ENCODE measurements at regions not wholly inside any gene's neighbourhood (a gene's known extent, or its start where the extent isn't known, plus 50 kb on each side); places are given as distances from the start of the nearest gene placed in this dataset.
"Not testable (repeated sequence)": the region's sequence is repeated elsewhere in the genome, so short reads cannot be mapped to it uniquely, and the experiment has no call there.

- DNase-seq (ENCODE audit: low read depth in 2 of 2) = not testable (repeated sequence)
Observed at GRCh38 chr6:27773542-27774263, 138.5 kb downstream of the OR2B2 start.

DNA sequence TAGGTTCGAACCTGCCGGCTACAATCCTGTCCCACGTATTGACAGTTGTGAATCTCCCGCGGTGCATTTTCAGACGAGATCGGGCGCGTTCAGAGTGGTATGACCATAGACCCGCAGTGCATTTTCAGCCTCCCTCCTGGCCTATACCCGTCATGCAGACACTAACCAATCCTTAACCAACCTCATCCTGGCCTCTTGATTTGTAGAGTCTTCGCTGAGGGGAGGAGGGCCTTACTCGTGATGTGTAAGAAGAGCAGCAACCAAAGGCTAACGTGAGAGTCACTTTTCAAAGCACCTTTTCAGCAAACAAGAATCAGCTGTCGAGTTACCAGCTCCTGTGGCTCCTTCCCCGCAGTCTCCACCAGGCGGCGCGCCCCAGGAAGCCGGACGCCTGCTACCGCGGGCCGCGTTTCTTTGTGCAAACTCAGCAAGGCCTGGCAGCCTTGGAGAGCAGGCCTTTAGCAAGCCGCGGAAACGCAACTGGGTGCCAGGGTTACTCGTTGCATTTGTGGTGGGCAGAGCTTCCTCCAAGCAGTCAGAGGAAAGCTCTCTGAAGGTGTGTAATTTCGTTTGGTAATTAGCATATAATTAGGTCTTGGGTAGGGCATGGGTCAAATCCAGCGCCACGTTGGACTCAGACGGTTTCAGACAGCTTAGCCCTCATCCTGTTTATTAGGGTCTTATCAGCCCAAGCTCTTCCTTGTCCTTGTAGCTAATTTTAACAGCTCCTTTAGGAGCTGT lies 139.8 kb downstream of the OR2B2 start:
- DNase-seq (ENCODE audit: low read depth in 2 of 2) = peak; percentile 73 to 78

GRCh38 chr6:27771235-27771634 lies 141.0 kb downstream of the OR2B2 start:
- DNase-seq (ENCODE audit: low read depth in 2 of 2) = no peak

- DNase-seq (ENCODE audit: low read depth in 2 of 2) = no peak
Observed at GRCh38 chr6:27770724-27771123, 141.5 kb downstream of the OR2B2 start.

- no peak for DNase-seq (ENCODE audit: low read depth in 2 of 2)
Observed at GRCh38 chr6:27768556-27768955, 143.6 kb downstream of the OR2B2 start.

- no peak for DNase-seq (ENCODE audit: low read depth in 2 of 2)
Observed at GRCh38 chr6:27767851-27768250, 144.3 kb downstream of the OR2B2 start.

DNA sequence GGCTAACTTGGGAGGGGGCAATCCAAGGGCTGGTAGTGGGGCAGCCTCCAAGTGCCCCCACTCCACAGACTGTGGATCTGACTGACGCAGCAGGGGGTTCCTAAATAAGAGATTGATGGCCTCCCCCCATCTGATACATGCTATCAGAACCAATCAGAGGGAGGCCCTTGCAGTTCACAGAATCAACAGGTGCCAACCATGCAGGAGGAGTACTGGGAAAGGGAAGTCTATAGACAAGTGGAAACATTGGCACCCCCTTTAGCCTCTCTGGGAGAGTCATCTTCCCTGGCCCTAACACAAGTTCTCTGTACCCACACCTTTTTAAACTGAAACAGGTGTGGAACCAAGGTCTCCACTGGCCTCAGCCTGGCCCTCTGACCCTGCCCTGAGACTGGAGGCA lies 145.8 kb downstream of the OR2B2 start:
- no peak for DNase-seq (ENCODE audit: low read depth in 2 of 2)

GRCh38 chr6:27765028-27765590 lies 147.1 kb downstream of the OR2B2 start:
- no peak for DNase-seq (ENCODE audit: low read depth in 2 of 2)

GRCh38 chr6:27761391-27761790 lies 150.8 kb downstream of the OR2B2 start:
- DNase-seq (ENCODE audit: low read depth in 2 of 2) = no peak

DNA sequence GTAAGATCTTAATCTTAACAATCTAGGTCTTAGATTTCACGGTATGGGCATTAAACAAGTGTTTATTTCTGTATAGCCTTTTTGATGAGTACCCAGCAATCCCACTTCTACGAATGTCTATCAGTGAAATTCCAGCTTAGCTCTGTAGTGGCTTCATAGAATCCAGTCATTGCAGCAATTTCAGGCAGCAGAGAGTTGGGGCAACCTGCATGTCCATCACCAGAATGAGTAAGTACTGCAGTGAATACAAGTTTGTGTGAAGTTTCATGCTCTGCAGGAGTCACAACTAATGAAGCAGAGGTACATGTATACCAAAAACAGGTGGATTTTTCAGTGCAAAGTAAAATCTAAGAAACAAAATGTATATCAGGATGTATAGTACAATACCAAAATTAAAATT lies 151.7 kb downstream of the OR2B2 start:
- DNase-seq (ENCODE audit: low read depth in 2 of 2) = no peak

- DNase-seq (ENCODE audit: low read depth in 2 of 2) = no peak
Observed at GRCh38 chr6:27759930-27760329, 152.3 kb downstream of the OR2B2 start.

DNA sequence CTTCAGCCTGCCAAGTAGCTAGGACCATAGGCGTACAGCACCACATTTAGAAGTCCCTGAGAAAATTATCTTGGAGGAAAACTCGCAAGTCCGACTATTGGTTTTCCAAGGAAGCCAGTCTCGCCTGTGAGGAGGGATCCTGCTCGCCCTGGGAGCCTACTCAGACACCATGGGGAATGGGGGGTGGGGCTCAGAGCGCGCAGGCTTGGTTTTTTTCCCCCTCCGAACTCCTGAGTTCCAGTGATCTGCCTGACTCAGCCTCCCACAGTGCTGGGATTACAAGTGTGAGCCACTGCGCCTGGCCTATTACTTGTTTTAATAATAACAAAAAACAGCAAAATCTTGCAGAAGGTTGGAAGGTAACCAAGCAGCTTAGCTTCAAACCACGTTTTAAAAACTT lies 153.7 kb downstream of the OR2B2 start:
- no peak for DNase-seq (ENCODE audit: low read depth in 2 of 2)

DNA sequence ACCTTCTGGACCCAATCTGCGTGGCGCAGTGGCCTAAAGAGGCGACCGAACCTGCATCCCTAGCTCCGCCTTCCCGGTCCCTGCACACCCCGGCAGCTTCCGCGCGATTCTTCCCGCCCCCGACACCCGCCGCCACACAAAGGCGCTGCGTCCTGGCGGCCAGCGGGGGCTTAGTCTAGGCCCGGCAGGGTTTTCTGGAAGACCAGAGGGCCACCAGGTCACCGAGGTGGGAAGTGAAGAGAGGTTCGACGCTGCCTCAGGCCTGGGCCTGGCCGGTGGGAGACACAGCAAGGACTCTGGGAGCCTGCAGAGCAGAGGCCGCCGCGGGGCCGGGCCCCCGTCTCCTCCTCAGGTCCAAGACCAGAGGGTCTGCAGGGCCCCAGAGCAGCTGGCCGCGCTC lies 154.9 kb downstream of the OR2B2 start:
- DNase-seq (ENCODE audit: low read depth in 2 of 2) = peak; percentile 35 to 56

GRCh38 chr6:27755768-27756167 lies 156.4 kb downstream of the OR2B2 start:
- no peak for DNase-seq (ENCODE audit: low read depth in 2 of 2)

DNA sequence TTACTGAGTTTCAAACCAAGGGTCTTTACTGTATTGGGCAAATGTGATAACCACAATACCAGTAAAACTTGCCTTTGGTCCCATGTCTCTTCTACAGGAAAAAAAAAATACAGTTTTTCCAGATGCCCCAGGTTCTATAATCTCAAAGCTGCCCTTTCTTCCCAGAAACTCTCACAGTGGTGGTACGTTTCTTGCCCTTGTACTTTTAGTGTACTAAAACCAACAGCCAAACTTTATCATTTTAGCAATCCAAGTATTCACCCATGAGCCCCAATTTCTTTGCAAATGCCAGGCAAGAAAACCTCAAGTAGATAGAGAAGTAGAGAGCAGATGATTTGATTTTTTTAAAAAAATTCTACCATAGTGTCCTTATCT lies 157.8 kb downstream of the OR2B2 start:
- DNase-seq (ENCODE audit: low read depth in 2 of 2) = no peak

GRCh38 chr6:27753668-27754407 lies 158.4 kb downstream of the OR2B2 start:
- DNase-seq (ENCODE audit: low read depth in 2 of 2) = peak; percentile 61 to 77

DNA sequence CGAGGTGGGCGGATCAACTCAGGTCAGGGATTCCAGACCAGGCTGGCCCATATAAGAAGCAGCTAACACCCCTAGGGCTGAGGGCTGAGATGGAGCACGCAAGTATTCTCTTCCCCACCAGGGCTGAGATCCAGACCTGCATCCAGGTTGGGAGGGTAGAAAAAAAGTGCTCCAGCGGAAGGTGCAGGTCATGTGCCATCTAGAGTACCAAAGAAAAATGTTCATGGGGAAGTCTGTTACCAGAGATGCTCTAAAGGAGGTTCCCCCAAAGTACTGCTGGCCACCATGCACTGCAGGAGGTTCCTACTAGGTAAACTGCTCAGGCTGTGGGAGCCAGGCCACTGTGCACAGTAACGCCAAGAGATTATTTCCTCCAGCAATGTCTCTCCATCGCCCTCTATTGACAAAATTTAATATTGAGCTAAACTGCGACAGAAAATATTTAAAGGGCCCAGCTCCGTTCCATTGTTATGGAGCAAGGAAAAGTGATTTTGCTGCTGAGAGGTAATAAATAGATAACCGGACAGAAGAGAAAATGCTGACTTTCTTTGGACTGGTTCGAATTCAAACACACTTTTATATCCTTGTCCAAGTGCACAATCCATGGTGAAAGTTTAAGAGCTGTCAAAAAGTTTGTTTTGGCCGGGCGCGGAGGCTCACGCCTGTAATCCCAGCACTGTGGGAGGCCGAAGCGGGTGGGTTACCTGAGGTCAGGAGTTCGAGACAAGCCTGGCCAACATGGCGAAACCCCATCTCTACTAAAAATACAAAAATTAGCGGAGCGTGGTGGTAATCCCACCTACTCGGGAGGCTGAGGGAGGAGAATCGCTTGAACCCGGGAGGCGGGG lies 159.9 kb downstream of the OR2B2 start:
- DNase-seq (ENCODE audit: low read depth in 2 of 2) = peak in 1 of 2 experiments; percentile 17

GRCh38 chr6:27748661-27749060 lies 163.5 kb downstream of the OR2B2 start:
- DNase-seq (ENCODE audit: low read depth in 2 of 2) = no peak

DNA sequence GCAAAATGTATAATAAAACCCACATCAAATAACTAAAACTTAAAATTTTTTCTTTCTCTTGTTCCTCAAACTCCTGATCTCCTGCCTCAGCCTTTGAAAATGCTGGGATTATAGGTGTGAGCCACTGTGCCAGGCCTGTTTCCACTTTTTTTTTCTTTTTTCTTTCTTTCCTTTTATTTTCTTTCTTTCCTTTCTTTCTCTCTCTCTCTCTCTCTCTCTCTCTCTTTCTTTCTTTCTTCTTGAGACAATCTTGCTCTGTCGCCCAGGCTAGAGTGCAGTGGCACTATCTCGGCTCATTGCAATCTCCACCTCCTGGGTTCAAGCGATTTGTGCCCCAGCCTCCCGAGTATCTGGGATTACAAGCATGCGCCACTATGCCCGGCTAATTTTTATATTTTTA lies 164.6 kb downstream of the OR2B2 start:
- no peak for DNase-seq (ENCODE audit: low read depth in 2 of 2)

GRCh38 chr6:27746860-27747259 lies 165.3 kb downstream of the OR2B2 start:
- not testable (repeated sequence) for DNase-seq (ENCODE audit: low read depth in 2 of 2)

DNA sequence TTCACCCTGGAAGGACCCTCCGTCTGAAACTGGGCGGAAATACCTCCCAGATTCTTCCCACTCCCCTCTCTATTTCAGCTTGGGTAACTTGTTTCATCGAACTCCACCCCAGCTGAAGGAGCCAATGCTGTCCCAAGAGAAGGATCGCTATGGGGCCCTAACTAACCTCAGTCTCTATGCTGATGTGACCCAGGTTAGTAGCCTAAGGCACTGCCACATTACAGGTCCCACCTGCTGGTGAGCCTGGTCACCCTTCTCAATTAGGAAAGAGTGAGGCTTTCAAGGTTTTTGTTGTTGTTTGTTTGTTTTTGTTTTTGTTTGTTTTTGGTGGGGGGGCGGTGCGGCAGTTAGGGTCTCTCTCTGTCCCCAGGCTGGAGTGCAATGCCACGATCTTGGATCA lies 168.4 kb downstream of the OR2B2 start:
- DNase-seq (ENCODE audit: low read depth in 2 of 2) = no peak
